ENCODE measurements at regions not wholly inside any gene's neighbourhood (a gene's known extent, or its start where the extent isn't known, plus 50 kb on each side); places are given as distances from the start of the nearest gene placed in this dataset.
"Not testable (repeated sequence)": the region's sequence is repeated elsewhere in the genome, so short reads cannot be mapped to it uniquely, and the experiment has no call there.

GRCh38 chr14:106661561-106661960 lies 1135.2 kb downstream of the TMEM121 start:
- H3K4me3 Mint-ChIP-seq; H3K27ac ChIP-seq (ENCODE audit: low read length in 2 of 2); H3K27me3 ChIP-seq (replicated peaks in 1 of 4; ENCODE audit: control extremely low read depth in 1 of 4, control insufficient read depth in 3 of 4, insufficient read depth in 4 of 4, low read length in 3 of 4); H3K4me1 ChIP-seq (ENCODE audit: control insufficient read depth in 2 of 2, insufficient read depth in 2 of 2, low read length in 2 of 2); H3K27me3 Mint-ChIP-seq; H3K4me2 ChIP-seq (replicated peaks; ENCODE audit: low read depth, low read length, poor library complexity, severe bottlenecking); POLR2A ChIA-PET; H4K20me1 ChIP-seq (ENCODE audit: control insufficient read depth, insufficient read depth, low read length, poor library complexity, severe bottlenecking); H3K79me2 ChIP-seq (ENCODE audit: control insufficient read depth, insufficient read depth, low read length); H3K36me3 ChIP-seq (replicated peaks in 1 of 2; ENCODE audit: control extremely low read depth in 1 of 2, control insufficient read depth in 1 of 2, extremely low read depth in 1 of 2, insufficient read depth in 2 of 2, low read length in 1 of 2); H3K9ac ChIP-seq (ENCODE audit: low read length); H3K4me3 ChIP-seq (ENCODE audit: control extremely low read depth in 1 of 5, extremely low read depth in 1 of 5, insufficient read depth in 1 of 5, low read depth in 2 of 5, low read length in 4 of 5); H3K9me3 Mint-ChIP-seq (ENCODE audit: insufficient read depth); H2AFZ ChIP-seq (ENCODE audit: insufficient read depth, low read depth, low read length, poor library complexity, severe bottlenecking); H3K9me3 ChIP-seq (ENCODE audit: control extremely low read depth in 1 of 3, control insufficient read depth in 2 of 3, insufficient read depth in 1 of 3, low read length in 2 of 3): not testable (repeated sequence)
- intact Hi-C loops (cut with micrococcal nuclease): loop anchor here (5.0 kb wide), 1 partner anchor 46 kb away; no protein-coding TSS in a partner anchor
- ATAC-seq (ENCODE audit: low read depth) (peak; percentile 60), DNase-seq (peak; percentile 75)
- TF ChIP-seq, protein P1, sequence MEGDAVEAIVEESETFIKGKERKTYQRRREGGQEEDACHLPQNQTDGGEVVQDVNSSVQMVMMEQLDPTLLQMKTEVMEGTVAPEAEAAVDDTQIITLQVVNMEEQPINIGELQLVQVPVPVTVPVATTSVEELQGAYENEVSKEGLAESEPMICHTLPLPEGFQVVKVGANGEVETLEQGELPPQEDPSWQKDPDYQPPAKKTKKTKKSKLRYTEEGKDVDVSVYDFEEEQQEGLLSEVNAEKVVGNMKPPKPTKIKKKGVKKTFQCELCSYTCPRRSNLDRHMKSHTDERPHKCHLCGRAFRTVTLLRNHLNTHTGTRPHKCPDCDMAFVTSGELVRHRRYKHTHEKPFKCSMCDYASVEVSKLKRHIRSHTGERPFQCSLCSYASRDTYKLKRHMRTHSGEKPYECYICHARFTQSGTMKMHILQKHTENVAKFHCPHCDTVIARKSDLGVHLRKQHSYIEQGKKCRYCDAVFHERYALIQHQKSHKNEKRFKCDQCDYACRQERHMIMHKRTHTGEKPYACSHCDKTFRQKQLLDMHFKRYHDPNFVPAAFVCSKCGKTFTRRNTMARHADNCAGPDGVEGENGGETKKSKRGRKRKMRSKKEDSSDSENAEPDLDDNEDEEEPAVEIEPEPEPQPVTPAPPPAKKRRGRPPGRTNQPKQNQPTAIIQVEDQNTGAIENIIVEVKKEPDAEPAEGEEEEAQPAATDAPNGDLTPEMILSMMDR (IDR thresholded peaks at IDR 0.05): peak; percentile 72
- CTCF ChIA-PET: interaction anchor here (0.9 to 4.6 kb wide), 14 partner anchors 10 to 212 kb away, joined by 3 to 31 read pairs (median 6); no protein-coding TSS in a partner anchor
- Mint-ChIP-seq H3K27ac (peak overlapping the region; percentile 20), H3K4me1 (peaks cover 24% of the 10 kb centered on the region)
- WGBS (ENCODE audit: insufficient coverage): 3% methylated on average over 4 of the region's 4 CpGs

GRCh38 chr14:106662936-106663550 lies 1136.7 kb downstream of the TMEM121 start:
- Histone ChIP-seq H3K27ac (ENCODE audit: low read length in 2 of 2) (no peak overlapping the region), H3K4me2 (replicated peaks; ENCODE audit: low read depth, low read length, poor library complexity, severe bottlenecking) (peak overlapping the region; percentile 22), H4K20me1 (ENCODE audit: control insufficient read depth, insufficient read depth, low read length, poor library complexity, severe bottlenecking) (no peaks in the 10 kb centered on the region), H3K36me3 (replicated peaks in 1 of 2; ENCODE audit: control extremely low read depth in 1 of 2, control insufficient read depth in 1 of 2, extremely low read depth in 1 of 2, insufficient read depth in 2 of 2, low read length in 1 of 2) (no peaks in the 10 kb centered on the region), H3K27me3 (replicated peaks in 1 of 4; ENCODE audit: control extremely low read depth in 1 of 4, control insufficient read depth in 3 of 4, insufficient read depth in 4 of 4, low read length in 3 of 4) (no peaks in the 10 kb centered on the region), H3K4me3 (ENCODE audit: control extremely low read depth in 1 of 5, extremely low read depth in 1 of 5, insufficient read depth in 1 of 5, low read depth in 2 of 5, low read length in 4 of 5) (no peak overlapping the region), H3K9ac (ENCODE audit: low read length) (no peak overlapping the region), H3K9me3 (ENCODE audit: control extremely low read depth in 1 of 3, control insufficient read depth in 2 of 3, insufficient read depth in 1 of 3, low read length in 2 of 3) (peaks cover 0 to 7% (median 4%) of the 10 kb centered on the region in 3 donors), H3K79me2 (ENCODE audit: control insufficient read depth, insufficient read depth, low read length) (no peaks in the 10 kb centered on the region), H3K4me1 (ENCODE audit: control insufficient read depth in 2 of 2, insufficient read depth in 2 of 2, low read length in 2 of 2) (peaks cover 7 to 9% of the 10 kb centered on the region in 2 donors), H2AFZ (ENCODE audit: insufficient read depth, low read depth, low read length, poor library complexity, severe bottlenecking) (peak overlapping the region; percentile 9)
- Mint-ChIP-seq H3K4me1 (peaks cover 19% of the 10 kb centered on the region), H3K27me3 (no peaks in the 10 kb centered on the region), H3K4me3 (no peak overlapping the region), H3K27ac (peak overlapping the region; percentile 64), H3K9me3 (ENCODE audit: insufficient read depth) (no peaks in the 10 kb centered on the region)
- TF ChIP-seq EZH2 (IDR thresholded peaks at IDR 0.05; ENCODE audit: borderline replicate concordance, insufficient read depth, low read depth, low read length, poor library complexity, severe bottlenecking): no peak
- TF ChIP-seq, protein P1 (IDR thresholded peaks at IDR 0.05): no peak
- intact Hi-C loops (cut with micrococcal nuclease): loop anchor here (5.0 kb wide), 1 partner anchor 44 kb away; no protein-coding TSS in a partner anchor
- ChIA-PET POLR2A (interaction anchor here (0.6 kb wide), 1 partner anchor 57 kb away, joined by 3 read pairs; no protein-coding TSS in a partner anchor), CTCF (interaction anchor here (0.6 to 4.6 kb wide), 25 partner anchors 10 to 246 kb away, joined by 3 to 31 read pairs (median 5); no protein-coding TSS in a partner anchor)
- peak; percentile 33 for DNase-seq
- peak; percentile 18 for ATAC-seq (ENCODE audit: low read depth)
- WGBS (ENCODE audit: insufficient coverage): 19% methylated on average over 3 of the region's 3 CpGs
